ENCODE measurements at regions not wholly inside any gene's neighbourhood (a gene's known extent, or its start where the extent isn't known, plus 50 kb on each side); places are given as distances from the start of the nearest gene placed in this dataset.
A peak's percentile ranks its signal among the peaks of the same experiment; 100 is the strongest.

GRCh38 chr10:61323726-61324125 lies 129.5 kb downstream of the TMEM26 start (continued):
- TF ChIP-seq CERS6 (CRISPR knock-in tag; IDR thresholded peaks at IDR 0.05), result no peak
- TF ChIP-seq CEBPB (IDR thresholded peaks at IDR 0.05; ENCODE audit: borderline replicate concordance, low read depth, low read length), result 0 out of 2 replicates have a peak, but pooled peaks have one; percentile 5
- TF ChIP-seq YEATS2 (CRISPR knock-in tag; IDR thresholded peaks at IDR 0.05; ENCODE audit: borderline replicate concordance), result no peak
- TF ChIP-seq RXRB (CRISPR knock-in tag; IDR thresholded peaks at IDR 0.05; ENCODE audit: borderline replicate concordance), result no peak
- TF ChIP-seq HNF1B (CRISPR knock-in tag; IDR thresholded peaks at IDR 0.05), result no peak
- TF ChIP-seq SP1 (IDR thresholded peaks at IDR 0.05), result no peak
- no peak for TF ChIP-seq SP1 (CRISPR knock-in tag; IDR thresholded peaks at IDR 0.05)
- TF ChIP-seq HNRNPUL1 (IDR thresholded peaks at IDR 0.05; ENCODE audit: low read depth, low read length), result no peak
- no peak for TF ChIP-seq ZNF280D (CRISPR knock-in tag; IDR thresholded peaks at IDR 0.05)
- peak; percentile 24 for TF ChIP-seq HNRNPK (IDR thresholded peaks at IDR 0.05; ENCODE audit: low read depth, low read length, poor library complexity, severe bottlenecking)
